A673 (cell line): ENCODE measurements at regions not wholly inside any gene's neighbourhood (a gene's known extent, or its start where the extent isn't known, plus 50 kb on each side); places are given as distances from the start of the nearest gene placed in this dataset.

Experiments
- BruUV-seq: library from RNA; stranded (reverse); fragments of 400-500 nt; replicated peaks from 2 replicates; lab custom pipeline; 2021; lab: Mats Ljungman, UMichigan
- CTCF ChIA-PET: fragments of 300-600 bp; sonication (Branson Sonifier 250); formaldehyde crosslinking; loops from one replicate; lab custom pipeline; 2022; ENCODE audit warnings: antibody characterized with exemption; lab: Charles Lee
- POLR2A ChIA-PET: fragments of 300-600 bp; sonication (Branson Sonifier 250); formaldehyde crosslinking; loops from one replicate; lab custom pipeline; 2022; ENCODE audit warnings: antibody characterized with exemption; ENCODE audit not compliant: low non-redundant PET; lab: Charles Lee
- DNase-seq: peaks from one replicate; pipeline ENCODE4 v3.0.0-alpha.2; 2015; ENCODE audit warnings: low spot score
- H3K27ac ChIP-seq: fragments of 200-600 bp; sonication (generic); 2 replicates; pipeline ENCODE4 v1.5.1; 2016; ENCODE audit warnings: mixed run types, low read depth, mild to moderate bottlenecking, mixed read lengths, antibody characterized with exemption, low read length; ENCODE audit not compliant: poor library complexity, severe bottlenecking
- H3K27me3 ChIP-seq: fragments of 200-600 bp; sonication (generic); replicated peaks from 2 replicates; pipeline ENCODE4 v1.6.1; 2017; ENCODE audit warnings: mixed run types, low read depth, mild to moderate bottlenecking, mixed read lengths, antibody characterized with exemption, low read length; ENCODE audit not compliant: insufficient read depth, poor library complexity
- H3K36me3 ChIP-seq: fragments of 200-600 bp; sonication (generic); 2 replicates; pipeline ENCODE4 v1.6.1; 2016; ENCODE audit warnings: mixed run types, mild to moderate bottlenecking, mixed read lengths, antibody characterized with exemption, low read length; ENCODE audit not compliant: insufficient read depth, poor library complexity, severe bottlenecking
- H3K4me1 ChIP-seq: fragments of 200-600 bp; sonication (generic); 2 replicates; pipeline ENCODE4 v1.6.1; 2017; ENCODE audit warnings: mixed run types, mild to moderate bottlenecking, mixed read lengths, antibody characterized with exemption, low read length; ENCODE audit not compliant: insufficient read depth, poor library complexity, severe bottlenecking
- H3K4me3 ChIP-seq: fragments of 200-600 bp; sonication (generic); 2 replicates; pipeline ENCODE4 v1.5.1; 2016; ENCODE audit warnings: low read depth, mixed run types, mild to moderate bottlenecking, mixed read lengths, low read length; ENCODE audit not compliant: poor library complexity, severe bottlenecking
- H3K9me3 ChIP-seq: fragments of 200-600 bp; sonication (generic); 2 replicates; pipeline ENCODE4 v1.6.1; 2016; ENCODE audit warnings: mixed run types, low read depth, mild to moderate bottlenecking, mixed read lengths, antibody characterized with exemption, low read length; ENCODE audit not compliant: poor library complexity, severe bottlenecking
- CTCF ChIP-seq: fragments of 300-800, 200-600 bp; sonication (generic); conservative IDR thresholded peaks from 2 replicates; pipeline ENCODE4 v1.5.1; 2017; ENCODE audit warnings: low read depth, mild to moderate bottlenecking, antibody characterized with exemption, low read length, moderate library complexity, mixed read lengths
- EZH2 ChIP-seq: fragments of 200-600 bp; sonication (generic); IDR thresholded peaks from 2 replicates; pipeline ENCODE4 v1.6.1; 2017; ENCODE audit warnings: borderline replicate concordance, low read depth, mild to moderate bottlenecking, mixed read lengths, antibody characterized with exemption, low read length; ENCODE audit not compliant: poor library complexity, severe bottlenecking
- intact Hi-C: fragments of 100-400 bp; cut with micrococcal nuclease; formaldehyde crosslinking; loops from one replicate; pipeline ENCODE4 v1.10.0; 2022; ENCODE audit not compliant: unreplicated experiment

- BruUV-seq = no TSS peak
- intact Hi-C loops = no loop called here
- no peak overlapping the region for H3K4me3 ChIP-seq
- no peak for DNase-seq
- H3K36me3 ChIP-seq = no peaks in the 10 kb centered on the region
- H3K27me3 ChIP-seq = no peaks in the 10 kb centered on the region
- no peaks in the 10 kb centered on the region for H3K9me3 ChIP-seq
- H3K27ac ChIP-seq = no peak overlapping the region
- ChIA-PET POLR2A (no interaction called here), CTCF (no interaction called here)
- peaks cover 3% of the 10 kb centered on the region for H3K4me1 ChIP-seq
- TF ChIP-seq EZH2 (no peak), CTCF (no peak)
Observed at GRCh38 chr4:3665360-3665891, 100.8 kb upstream of the ADRA2C start.

- no TSS peak for BruUV-seq
- no peaks in the 10 kb centered on the region for H3K9me3 ChIP-seq
- no peaks in the 10 kb centered on the region for H3K36me3 ChIP-seq
- H3K4me1 ChIP-seq = peaks cover 12% of the 10 kb centered on the region
- H3K27me3 ChIP-seq = no peaks in the 10 kb centered on the region
- ChIA-PET CTCF (no interaction called here), POLR2A (no interaction called here)
- no peak overlapping the region for H3K4me3 ChIP-seq
- TF ChIP-seq EZH2 (no peak), CTCF (no peak)
- no peak for DNase-seq
- H3K27ac ChIP-seq = no peak overlapping the region
- intact Hi-C loops = no loop called here
Observed at GRCh38 chr4:3663791-3664190, 102.4 kb upstream of the ADRA2C start.

- H3K4me3 ChIP-seq = no peak overlapping the region
- POLR2A ChIA-PET = no interaction called here
- intact Hi-C loops = no loop called here
- no peaks in the 10 kb centered on the region for H3K36me3 ChIP-seq
- DNase-seq = no peak
- CTCF ChIA-PET = no interaction called here
- H3K9me3 ChIP-seq = no peaks in the 10 kb centered on the region
- no TSS peak for BruUV-seq
- H3K27me3 ChIP-seq = no peaks in the 10 kb centered on the region
- H3K4me1 ChIP-seq = peaks cover 25% of the 10 kb centered on the region
- TF ChIP-seq EZH2 (no peak), CTCF (no peak)
- no peak overlapping the region for H3K27ac ChIP-seq
Observed at GRCh38 chr4:3662516-3662915, 103.7 kb upstream of the ADRA2C start.
